ENCODE measurements at regions not wholly inside any gene's neighbourhood (a gene's known extent, or its start where the extent isn't known, plus 50 kb on each side); places are given as distances from the start of the nearest gene placed in this dataset.

GRCh38 chr14:85974602-85975001, 444.7 kb downstream of the FLRT2 start:
- H3K9me3 ChIP-seq (ENCODE audit: control insufficient read depth, insufficient read depth, low read length), result no peaks in the 10 kb centered on the region
- no peak overlapping the region for H2BK20ac ChIP-seq (ENCODE audit: low read depth, low read length)
- intact Hi-C loops (cut with micrococcal nuclease), result no loop called here
- WGBS, 2 experiments (ENCODE audit: extremely low coverage in 2 of 2, insufficient read length in 1 of 2), result no CpG with 5 or more reads among the region's 8 CpGs
- ChIA-PET CTCF (no interaction called here), POLR2A (ENCODE audit: unreplicated experiment) (no interaction called here)
- H4K20me1 ChIP-seq (ENCODE audit: insufficient read depth, low read length), result no peaks in the 10 kb centered on the region
- H3K27me3 ChIP-seq (ENCODE audit: control insufficient read depth, insufficient read depth, low read length), result no peaks in the 10 kb centered on the region
- no peak overlapping the region for H3K9ac ChIP-seq (ENCODE audit: low read depth, low read length)
- no peak overlapping the region for H3K14ac ChIP-seq (replicated peaks; ENCODE audit: low read depth, low read length)
- H3K27ac ChIP-seq (ENCODE audit: insufficient read depth, low read length), result no peak overlapping the region
- DNase-seq, result no peak
- dilution Hi-C loops (cut with HindIII; ENCODE audit: low sequenced_read_pairs, unreplicated experiment), result no loop called here
- BruUV-seq (replicated peaks), result no TSS peak
- no peak overlapping the region for H2AFZ ChIP-seq (replicated peaks; ENCODE audit: low read length, poor library complexity)
- H4K91ac ChIP-seq (ENCODE audit: insufficient read depth, low read depth, low read length), result no peak overlapping the region
- no peak for ATAC-seq (ENCODE audit: low read depth)
- TF ChIP-seq USF2 (IDR thresholded peaks at IDR 0.05; ENCODE audit: low read depth, low read length) (no peak), POLR2A (IDR thresholded peaks at IDR 0.05; ENCODE audit: low read depth, low read length) (no peak), RAD21 (IDR thresholded peaks at IDR 0.05; ENCODE audit: low read length) (no peak), FOS (IDR thresholded peaks at IDR 0.05; ENCODE audit: low read depth, low read length) (no peak), RCOR1 (IDR thresholded peaks at IDR 0.05; ENCODE audit: insufficient replicate concordance, low read length) (no peak), CHD1 (IDR thresholded peaks at IDR 0.05; ENCODE audit: low read depth, low read length) (no peak), MAZ (IDR thresholded peaks at IDR 0.05; ENCODE audit: borderline replicate concordance, low read depth, low read length) (no peak), CEBPB (IDR thresholded peaks at IDR 0.05; ENCODE audit: low read depth, low read length) (no peak)
- no peaks in the 10 kb centered on the region for H3K9me1 ChIP-seq (ENCODE audit: insufficient read depth, low read length)
- no peak overlapping the region for H3K18ac ChIP-seq (ENCODE audit: low read depth, low read length)
- H3K23ac ChIP-seq (ENCODE audit: low read depth, low read length), result no peak overlapping the region
- in situ Hi-C loops (cut with MboI; ENCODE audit: low sequenced_read_pairs), result no loop called here
- no peaks in the 10 kb centered on the region for H3K79me1 ChIP-seq (ENCODE audit: low read depth in 1 of 2, low read length in 2 of 2)
- no peak overlapping the region for H4K5ac ChIP-seq (ENCODE audit: low read depth, low read length)
- H3K36me3 ChIP-seq (ENCODE audit: control insufficient read depth, insufficient read depth, low read length), result no peaks in the 10 kb centered on the region
- no peaks in the 10 kb centered on the region for H3K4me1 ChIP-seq (ENCODE audit: control insufficient read depth, insufficient read depth, low read length)
- H3K4me3 ChIP-seq (ENCODE audit: insufficient read depth, low read depth, low read length), result no peak overlapping the region
- no peak overlapping the region for H4K8ac ChIP-seq (ENCODE audit: low read depth in 2 of 2, low read length in 2 of 2)
- no peak overlapping the region for H2BK5ac ChIP-seq (ENCODE audit: low read depth, low read length, poor library complexity, severe bottlenecking)
- no peak overlapping the region for H3K56ac ChIP-seq (ENCODE audit: extremely low read depth, insufficient read depth, low read length)
- no peak overlapping the region for H2BK120ac ChIP-seq (ENCODE audit: low read depth, low read length)
- H2AK5ac ChIP-seq (ENCODE audit: low read depth, low read length), result no peak overlapping the region
- no peak overlapping the region for H2AK9ac ChIP-seq (replicated peaks; ENCODE audit: low read depth, low read length, poor library complexity)
- H3K4me2 ChIP-seq (ENCODE audit: low read depth, low read length), result no peak overlapping the region
- H3K4ac ChIP-seq (ENCODE audit: low read depth, low read length), result no peak overlapping the region
- no peak overlapping the region for H2BK15ac ChIP-seq (ENCODE audit: low read depth, low read length)

All from IMR-90 (cell line).